ENCODE measurements at regions not wholly inside any gene's neighbourhood (a gene's known extent, or its start where the extent isn't known, plus 50 kb on each side); places are given as distances from the start of the nearest gene placed in this dataset.

GRCh38 chr13:99118179-99118578, 82.5 kb upstream of the UBAC2 start:
- H3K14ac ChIP-seq (replicated peaks; ENCODE audit: low read depth, low read length), result no peak overlapping the region
- POLR2A ChIA-PET (ENCODE audit: unreplicated experiment), result no interaction called here
- H2BK5ac ChIP-seq (ENCODE audit: low read depth, low read length, poor library complexity, severe bottlenecking), result no peak overlapping the region
- H2AK9ac ChIP-seq (replicated peaks; ENCODE audit: low read depth, low read length, poor library complexity), result no peak overlapping the region
- H2BK120ac ChIP-seq (ENCODE audit: low read depth, low read length), result no peak overlapping the region
- H2AFZ ChIP-seq (replicated peaks; ENCODE audit: low read length, poor library complexity), result no peak overlapping the region
- no peak overlapping the region for H3K4me3 ChIP-seq (ENCODE audit: insufficient read depth, low read depth, low read length)
- H4K91ac ChIP-seq (ENCODE audit: insufficient read depth, low read depth, low read length), result no peak overlapping the region
- 75% methylated on average over 2 of the region's 8 CpGs; no CpG with 5 or more reads in 1 of the 2 experiments for WGBS, 2 experiments (ENCODE audit: extremely low coverage in 2 of 2, insufficient read length in 1 of 2)
- intact Hi-C loops (cut with micrococcal nuclease), result no loop called here
- in situ Hi-C loops (cut with MboI; ENCODE audit: low sequenced_read_pairs), result no loop called here
- no peaks in the 10 kb centered on the region for H3K79me1 ChIP-seq (ENCODE audit: low read depth in 1 of 2, low read length in 2 of 2)
- no peaks in the 10 kb centered on the region for H4K20me1 ChIP-seq (ENCODE audit: insufficient read depth, low read length)
- H3K27ac ChIP-seq (ENCODE audit: insufficient read depth, low read length), result no peak overlapping the region
- H3K36me3 ChIP-seq (ENCODE audit: control insufficient read depth, insufficient read depth, low read length), result no peaks in the 10 kb centered on the region
- H3K27me3 ChIP-seq (ENCODE audit: control insufficient read depth, insufficient read depth, low read length), result 0 out of 2 replicates have a peak, but pooled peaks cover 2% of the 10 kb centered on the region
- no peaks in the 10 kb centered on the region for H3K9me1 ChIP-seq (ENCODE audit: insufficient read depth, low read length)
- no peak overlapping the region for H3K18ac ChIP-seq (ENCODE audit: low read depth, low read length)
- H3K23ac ChIP-seq (ENCODE audit: low read depth, low read length), result no peak overlapping the region
- CTCF ChIA-PET, result interaction anchor here (0.6 kb wide), 1 partner anchor 218 kb away, joined by 3 read pairs; no protein-coding TSS in a partner anchor
- dilution Hi-C loops (cut with HindIII; ENCODE audit: low sequenced_read_pairs, unreplicated experiment), result no loop called here
- H2BK15ac ChIP-seq (ENCODE audit: low read depth, low read length), result no peak overlapping the region
- no TSS peak for BruUV-seq (replicated peaks)
- no peak overlapping the region for H3K56ac ChIP-seq (ENCODE audit: extremely low read depth, insufficient read depth, low read length)
- no peak overlapping the region for H4K8ac ChIP-seq (ENCODE audit: low read depth in 2 of 2, low read length in 2 of 2)
- ATAC-seq (ENCODE audit: low read depth) (no peak), DNase-seq (no peak)
- no peaks in the 10 kb centered on the region for H3K9me3 ChIP-seq (ENCODE audit: control insufficient read depth, insufficient read depth, low read length)
- no peak overlapping the region for H3K4me2 ChIP-seq (ENCODE audit: low read depth, low read length)
- no peaks in the 10 kb centered on the region for H3K4me1 ChIP-seq (ENCODE audit: control insufficient read depth, insufficient read depth, low read length)
- no peak overlapping the region for H4K5ac ChIP-seq (ENCODE audit: low read depth, low read length)
- H2BK20ac ChIP-seq (ENCODE audit: low read depth, low read length), result no peak overlapping the region
- no peak overlapping the region for H3K9ac ChIP-seq (ENCODE audit: low read depth, low read length)
- no peak overlapping the region for H2AK5ac ChIP-seq (ENCODE audit: low read depth, low read length)
- TF ChIP-seq ELK1 (IDR thresholded peaks at IDR 0.05; ENCODE audit: borderline replicate concordance, low read depth, low read length) (no peak), NFE2L2 (IDR thresholded peaks at IDR 0.05; ENCODE audit: low read depth, low read length) (no peak), RFX5 (IDR thresholded peaks at IDR 0.05; ENCODE audit: low read depth, low read length) (no peak), CEBPB (IDR thresholded peaks at IDR 0.05; ENCODE audit: low read depth, low read length) (no peak), SMC3 (IDR thresholded peaks at IDR 0.05; ENCODE audit: low read depth, low read length) (no peak), MXI1 (IDR thresholded peaks at IDR 0.05; ENCODE audit: borderline replicate concordance, low read depth, low read length) (no peak), USF2 (IDR thresholded peaks at IDR 0.05; ENCODE audit: low read depth, low read length) (no peak), CTCF (conservative IDR thresholded peaks at IDR 0.05; ENCODE audit: low read depth, low read length) (no peak), POLR2A (IDR thresholded peaks at IDR 0.05; ENCODE audit: low read depth, low read length) (no peak), MAFK (IDR thresholded peaks at IDR 0.05; ENCODE audit: low read depth, low read length) (no peak), FOS (IDR thresholded peaks at IDR 0.05; ENCODE audit: low read depth, low read length) (no peak), CHD1 (IDR thresholded peaks at IDR 0.05; ENCODE audit: low read depth, low read length) (no peak), RCOR1 (IDR thresholded peaks at IDR 0.05; ENCODE audit: insufficient replicate concordance, low read length) (no peak), MAZ (IDR thresholded peaks at IDR 0.05; ENCODE audit: borderline replicate concordance, low read depth, low read length) (no peak)
- no peak overlapping the region for H3K4ac ChIP-seq (ENCODE audit: low read depth, low read length)
